SK-N-SH treated with all-trans-retinoic acid at 6 μM for 48 hours (cell line): ENCODE measurements at regions not wholly inside any gene's neighbourhood (a gene's known extent, or its start where the extent isn't known, plus 50 kb on each side); places are given as distances from the start of the nearest gene placed in this dataset.

ENCODE experiments used
- ATAC-seq: fragments of 200-7000 bp; cut with Tn5 transposase; 3 replicates; pipeline ENCODE4 v1.9.1; 2020; ENCODE audit warnings: mild to moderate bottlenecking, moderate library complexity
- ARNTL ChIP-seq: fragments of 450-650 bp; formaldehyde crosslinking; IDR thresholded peaks from 2 replicates; pipeline ENCODE4 v1.5.0; 2020; ENCODE audit warnings: low read depth, mild to moderate bottlenecking, moderate library complexity, borderline replicate concordance
- BACH2 ChIP-seq: fragments of 250-450 bp; sonication (Bioruptor Pico); IDR thresholded peaks from 2 replicates; pipeline ENCODE4 v1.9.0; 2021; ENCODE audit warnings: mild to moderate bottlenecking, borderline replicate concordance
- CREB5 ChIP-seq: fragments of 250-450 bp; sonication (Bioruptor Pico); IDR thresholded peaks from 2 replicates; pipeline ENCODE4 v1.5.1; 2020; ENCODE audit warnings: low read depth, mild to moderate bottlenecking, moderate library complexity
- CSDC2 ChIP-seq: fragments of 250-450 bp; sonication (Bioruptor Pico); IDR thresholded peaks from 2 replicates; pipeline ENCODE4 v1.5.0; 2020; ENCODE audit warnings: mild to moderate bottlenecking, moderate library complexity
- CSRNP3 ChIP-seq: fragments of 250-450 bp; sonication (Bioruptor Pico); IDR thresholded peaks from 2 replicates; pipeline ENCODE4 v1.5.1; 2021; ENCODE audit warnings: mild to moderate bottlenecking, moderate library complexity
- ESRRG ChIP-seq: fragments of 250-450 bp; sonication (Bioruptor Pico); IDR thresholded peaks from 2 replicates; pipeline ENCODE4 v1.6.1; 2021; ENCODE audit warnings: mild to moderate bottlenecking
- GLIS3 ChIP-seq: fragments of 250-450 bp; sonication (Bioruptor Pico); IDR thresholded peaks from 2 replicates; pipeline ENCODE4 v1.5.0; 2020; ENCODE audit warnings: mild to moderate bottlenecking, moderate library complexity
- RARB ChIP-seq: fragments of 250-450 bp; sonication (Bioruptor Pico); IDR thresholded peaks from 2 replicates; pipeline ENCODE4 v1.8.0; 2021; ENCODE audit warnings: mild to moderate bottlenecking, moderate library complexity
- SNAI2 ChIP-seq: fragments of 250-450 bp; sonication (Bioruptor Pico); IDR thresholded peaks from 2 replicates; pipeline ENCODE4 v1.5.0; 2020; ENCODE audit warnings: mild to moderate bottlenecking, moderate library complexity
- TOX ChIP-seq: fragments of 250-450 bp; sonication (Bioruptor Pico); IDR thresholded peaks from 2 replicates; pipeline ENCODE4 v1.8.0; 2021; ENCODE audit warnings: mild to moderate bottlenecking, moderate library complexity, borderline replicate concordance
- TSHZ2 ChIP-seq: fragments of 250-450 bp; sonication (Bioruptor Pico); IDR thresholded peaks from 2 replicates; pipeline ENCODE4 v1.5.0; 2020; ENCODE audit warnings: mild to moderate bottlenecking, moderate library complexity
- ZC3H10 ChIP-seq: fragments of 250-450 bp; sonication (Bioruptor Pico); IDR thresholded peaks from 2 replicates; pipeline ENCODE4 v1.5.1; 2021; ENCODE audit warnings: mild to moderate bottlenecking, moderate library complexity
- ZFP3 ChIP-seq: fragments of 250-450 bp; sonication (Bioruptor Pico); IDR thresholded peaks from 2 replicates; pipeline ENCODE4 v1.5.0; 2020; ENCODE audit warnings: mild to moderate bottlenecking, moderate library complexity
- ZNF565 ChIP-seq: fragments of 450-650 bp; formaldehyde crosslinking; conservative IDR thresholded peaks from 2 replicates; pipeline ENCODE4 v1.5.0; 2020; ENCODE audit warnings: low read depth, mild to moderate bottlenecking, moderate library complexity
- ZNF70 ChIP-seq: fragments of 450-650 bp; formaldehyde crosslinking; IDR thresholded peaks from 2 replicates; pipeline ENCODE4 v1.5.0; 2020; ENCODE audit warnings: mild to moderate bottlenecking, moderate library complexity
- ZNF8 ChIP-seq: fragments of 450-650 bp; formaldehyde crosslinking; IDR thresholded peaks from 2 replicates; pipeline ENCODE4 v1.5.0; 2020; ENCODE audit warnings: mild to moderate bottlenecking, moderate library complexity
- TF ChIP-seq, protein P1 (sequence below): fragments of 250-450 bp; sonication (Bioruptor Pico); IDR thresholded peaks from 2 replicates; pipeline ENCODE4 v1.8.0; 2021; ENCODE audit warnings: low read depth, mild to moderate bottlenecking, moderate library complexity, borderline replicate concordance
- TF ChIP-seq, protein P2 (sequence below): fragments of 250-450 bp; sonication (Bioruptor Pico); IDR thresholded peaks from 2 replicates; pipeline ENCODE4 v1.8.0; 2020; ENCODE audit warnings: mild to moderate bottlenecking, moderate library complexity, borderline replicate concordance

- ATAC-seq, result no peak
- TF ChIP-seq ZFP3 (CRISPR knock-in tag), result no peak
Observed at GRCh38 chr12:125528281-125528680, 463.0 kb downstream of the AACS start.

- no peak for ATAC-seq
- TF ChIP-seq, protein P1, sequence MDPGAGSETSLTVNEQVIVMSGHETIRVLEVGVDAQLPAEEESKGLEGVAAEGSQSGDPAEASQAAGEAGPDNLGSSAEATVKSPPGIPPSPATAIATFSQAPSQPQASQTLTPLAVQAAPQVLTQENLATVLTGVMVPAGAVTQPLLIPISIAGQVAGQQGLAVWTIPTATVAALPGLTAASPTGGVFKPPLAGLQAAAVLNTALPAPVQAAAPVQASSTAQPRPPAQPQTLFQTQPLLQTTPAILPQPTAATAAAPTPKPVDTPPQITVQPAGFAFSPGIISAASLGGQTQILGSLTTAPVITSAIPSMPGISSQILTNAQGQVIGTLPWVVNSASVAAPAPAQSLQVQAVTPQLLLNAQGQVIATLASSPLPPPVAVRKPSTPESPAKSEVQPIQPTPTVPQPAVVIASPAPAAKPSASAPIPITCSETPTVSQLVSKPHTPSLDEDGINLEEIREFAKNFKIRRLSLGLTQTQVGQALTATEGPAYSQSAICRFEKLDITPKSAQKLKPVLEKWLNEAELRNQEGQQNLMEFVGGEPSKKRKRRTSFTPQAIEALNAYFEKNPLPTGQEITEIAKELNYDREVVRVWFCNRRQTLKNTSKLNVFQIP, result no peak
Observed at GRCh38 chr12:125530201-125530600, 465.0 kb downstream of the AACS start.

DNA sequence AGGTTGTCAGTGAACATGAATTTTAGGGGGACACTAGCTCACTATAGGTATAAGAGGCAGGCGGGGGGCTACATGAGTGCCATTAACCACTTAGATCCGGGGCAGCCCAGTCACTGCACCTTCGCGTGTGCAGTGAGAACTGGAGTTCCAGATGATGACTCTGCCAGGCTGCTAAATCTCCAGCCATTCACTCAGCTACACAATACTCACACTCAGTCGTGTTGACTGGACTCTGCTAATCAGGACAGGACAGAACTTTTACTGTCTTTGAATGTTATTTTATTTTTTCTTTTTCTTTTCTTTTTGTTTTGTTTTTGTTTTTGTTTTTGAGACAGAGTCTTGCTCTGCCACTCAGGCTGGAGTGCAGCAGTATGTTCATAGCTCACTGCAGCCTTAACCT is 465.6 kb downstream of the AACS start:
- no peak for ATAC-seq
- TF ChIP-seq SNAI2, result no peak
- TF ChIP-seq TOX (CRISPR knock-in tag), result no peak
- TF ChIP-seq ESRRG (CRISPR knock-in tag), result no peak
- no peak for TF ChIP-seq ZNF70
- TF ChIP-seq ARNTL (CRISPR knock-in tag), result no peak
- no peak for TF ChIP-seq ZNF8 (CRISPR knock-in tag)
- no peak for TF ChIP-seq RARB
- TF ChIP-seq, protein P2, sequence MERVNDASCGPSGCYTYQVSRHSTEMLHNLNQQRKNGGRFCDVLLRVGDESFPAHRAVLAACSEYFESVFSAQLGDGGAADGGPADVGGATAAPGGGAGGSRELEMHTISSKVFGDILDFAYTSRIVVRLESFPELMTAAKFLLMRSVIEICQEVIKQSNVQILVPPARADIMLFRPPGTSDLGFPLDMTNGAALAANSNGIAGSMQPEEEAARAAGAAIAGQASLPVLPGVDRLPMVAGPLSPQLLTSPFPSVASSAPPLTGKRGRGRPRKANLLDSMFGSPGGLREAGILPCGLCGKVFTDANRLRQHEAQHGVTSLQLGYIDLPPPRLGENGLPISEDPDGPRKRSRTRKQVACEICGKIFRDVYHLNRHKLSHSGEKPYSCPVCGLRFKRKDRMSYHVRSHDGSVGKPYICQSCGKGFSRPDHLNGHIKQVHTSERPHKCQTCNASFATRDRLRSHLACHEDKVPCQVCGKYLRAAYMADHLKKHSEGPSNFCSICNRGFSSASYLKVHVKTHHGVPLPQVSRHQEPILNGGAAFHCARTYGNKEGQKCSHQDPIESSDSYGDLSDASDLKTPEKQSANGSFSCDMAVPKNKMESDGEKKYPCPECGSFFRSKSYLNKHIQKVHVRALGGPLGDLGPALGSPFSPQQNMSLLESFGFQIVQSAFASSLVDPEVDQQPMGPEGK (CRISPR knock-in tag), result no peak
- TF ChIP-seq, protein P1, result no peak
- no peak for TF ChIP-seq CREB5 (CRISPR knock-in tag)
- TF ChIP-seq CSDC2, result no peak
- no peak for TF ChIP-seq ZFP3 (CRISPR knock-in tag)
- no peak for TF ChIP-seq ZNF565 (CRISPR knock-in tag)

DNA sequence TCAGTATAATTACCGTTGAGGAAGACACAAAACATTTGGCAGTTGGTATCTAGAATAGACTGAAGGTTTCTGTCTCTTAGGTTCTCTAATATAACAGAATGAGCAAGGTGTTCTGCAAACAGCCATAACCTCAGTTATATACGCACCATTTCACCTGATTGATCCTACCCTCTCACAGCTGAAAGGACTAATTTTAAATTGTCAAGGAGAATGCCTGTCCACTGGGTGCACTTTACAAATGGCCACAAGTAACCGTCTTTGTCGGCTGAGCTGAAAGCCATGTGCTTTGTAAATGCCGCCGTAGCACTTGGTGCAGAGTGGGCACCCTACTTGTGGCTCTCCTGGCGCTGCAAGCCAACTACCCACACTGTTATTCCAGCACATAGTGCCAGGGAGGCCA is 466.3 kb downstream of the AACS start:
- TF ChIP-seq, protein P1, result no peak
- TF ChIP-seq ZNF70, result no peak
- no peak for ATAC-seq

DNA sequence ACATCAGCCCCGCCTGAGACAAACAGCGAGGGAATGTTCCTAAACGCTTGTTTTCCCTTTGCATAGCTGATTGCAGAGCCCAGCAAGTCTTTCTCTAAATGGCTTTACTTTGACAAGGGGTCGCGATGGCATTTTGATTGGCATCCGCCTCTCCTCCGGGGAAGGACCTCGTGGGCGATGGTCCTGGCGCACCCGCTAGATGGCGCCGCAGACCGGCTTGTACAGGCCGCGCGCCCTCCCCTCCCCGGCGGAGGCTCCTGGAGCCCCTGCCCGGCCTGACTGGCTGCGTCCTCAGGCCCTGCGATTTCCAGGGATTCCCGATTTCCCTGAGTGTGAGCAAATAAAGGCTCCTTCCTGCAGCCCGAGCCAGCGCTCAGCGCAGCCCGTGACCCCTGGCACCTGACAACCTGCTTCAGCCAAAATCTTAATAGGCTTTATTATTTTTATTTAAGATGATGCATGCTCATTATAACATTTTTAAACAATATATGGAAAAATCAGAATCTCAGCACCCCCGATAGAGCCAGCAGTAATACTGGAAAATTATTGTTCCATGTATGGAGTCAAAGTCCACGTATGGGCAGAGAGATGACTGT is 468.3 kb downstream of the AACS start:
- peak; percentile 91 for ATAC-seq
- TF ChIP-seq GLIS3, result no peak
- TF ChIP-seq TSHZ2 (CRISPR knock-in tag), result no peak
- TF ChIP-seq TOX (CRISPR knock-in tag), result no peak
- TF ChIP-seq ZFP3 (CRISPR knock-in tag), result no peak
- TF ChIP-seq ZNF70, result no peak
- no peak for TF ChIP-seq ZC3H10 (CRISPR knock-in tag)
- no peak for TF ChIP-seq BACH2
- TF ChIP-seq ARNTL (CRISPR knock-in tag), result no peak
- TF ChIP-seq CSRNP3 (CRISPR knock-in tag), result no peak
- no peak for TF ChIP-seq CREB5 (CRISPR knock-in tag)
- TF ChIP-seq, protein P1, result no peak
